H9 (cell line): ENCODE measurements at regions not wholly inside any gene's neighbourhood (a gene's known extent, or its start where the extent isn't known, plus 50 kb on each side); places are given as distances from the start of the nearest gene placed in this dataset.

Source experiments
- DNase-seq: peaks from one replicate; pipeline ENCODE4 v3.0.0-alpha.2; 2017
- H2AFZ ChIP-seq: one replicate; pipeline ENCODE4 v1.6.1; 2013; ENCODE audit warnings: mild to moderate bottlenecking, low read length, control low read depth, moderate library complexity
- H2AK5ac ChIP-seq: 2 replicates; pipeline ENCODE4 v1.6.1; 2013; ENCODE audit warnings: low read length, control low read depth, mixed read lengths; ENCODE audit not compliant: insufficient read length
- H2BK120ac ChIP-seq: one replicate; pipeline ENCODE4 v1.6.1; 2013; ENCODE audit warnings: low read depth, mild to moderate bottlenecking, low read length, control low read depth, inconsistent platforms; ENCODE audit not compliant: poor library complexity, severe bottlenecking
- H2BK12ac ChIP-seq: 2 replicates; pipeline ENCODE4 v1.6.1; 2013; ENCODE audit warnings: low read length, control low read depth, mixed read lengths, low read depth; ENCODE audit not compliant: insufficient read length
- H2BK15ac ChIP-seq: 2 replicates; pipeline ENCODE4 v1.6.1; 2013; ENCODE audit warnings: low read depth, low read length, control low read depth
- H2BK20ac ChIP-seq: one replicate; pipeline ENCODE4 v1.6.1; 2013; ENCODE audit warnings: low read depth, mild to moderate bottlenecking, low read length, control low read depth, inconsistent platforms; ENCODE audit not compliant: poor library complexity, severe bottlenecking
- H2BK5ac ChIP-seq: 2 replicates; pipeline ENCODE4 v1.6.1; 2013; ENCODE audit warnings: low read length, control low read depth, mixed read lengths; ENCODE audit not compliant: insufficient read length
- H3K14ac ChIP-seq: 2 replicates; pipeline ENCODE4 v1.6.1; 2013; ENCODE audit warnings: low read length, control low read depth; ENCODE audit not compliant: insufficient read depth
- H3K18ac ChIP-seq: 2 replicates; pipeline ENCODE4 v1.6.1; 2013; ENCODE audit warnings: low read depth, mild to moderate bottlenecking, mixed read lengths, low read length, control low read depth; ENCODE audit not compliant: insufficient read length
- H3K23ac ChIP-seq: 2 replicates; pipeline ENCODE4 v1.6.1; 2013; ENCODE audit warnings: low read length, control low read depth, mixed read lengths, low read depth; ENCODE audit not compliant: insufficient read length
- H3K23me2 ChIP-seq: 2 replicates; pipeline ENCODE4 v1.6.1; 2013; ENCODE audit warnings: low read depth, mild to moderate bottlenecking, mixed read lengths, low read length, control low read depth; ENCODE audit not compliant: insufficient read length, poor library complexity, severe bottlenecking
- H3K27ac ChIP-seq: 2 replicates; pipeline ENCODE4 v1.5.1; 2013; ENCODE audit warnings: low read length, control low read depth, mixed read lengths, low read depth; ENCODE audit not compliant: insufficient read length
- H3K27me3 ChIP-seq: 2 replicates; pipeline ENCODE4 v1.6.1; 2013; ENCODE audit warnings: low read length, control low read depth, inconsistent platforms; ENCODE audit not compliant: insufficient read depth
- H3K4ac ChIP-seq: 2 replicates; pipeline ENCODE4 v1.6.1; 2013; ENCODE audit warnings: low read depth, mild to moderate bottlenecking, control low read depth, inconsistent platforms, low read length, moderate library complexity
- H3K4me1 ChIP-seq: 2 replicates; pipeline ENCODE4 v1.6.1; 2013; ENCODE audit warnings: low read length, control low read depth, inconsistent platforms; ENCODE audit not compliant: insufficient read depth
- H3K4me2 ChIP-seq: 2 replicates; pipeline ENCODE4 v1.6.1; 2013; ENCODE audit warnings: low read length, control low read depth, mixed read lengths; ENCODE audit not compliant: insufficient read length, insufficient read depth
- H3K56ac ChIP-seq: 2 replicates; pipeline ENCODE4 v1.6.1; 2013; ENCODE audit warnings: low read depth, mild to moderate bottlenecking, mixed read lengths, low read length, control low read depth; ENCODE audit not compliant: insufficient read length
- H3K79me1 ChIP-seq: 2 replicates; pipeline ENCODE4 v1.6.1; 2013; ENCODE audit warnings: low read depth, mild to moderate bottlenecking, moderate library complexity, low read length, control low read depth, inconsistent platforms; ENCODE audit not compliant: insufficient read depth, poor library complexity, severe bottlenecking
- H3K79me2 ChIP-seq: 2 replicates; pipeline ENCODE4 v1.6.1; 2013; ENCODE audit warnings: low read length, control low read depth, inconsistent platforms; ENCODE audit not compliant: insufficient read depth
- H3K9ac ChIP-seq: 2 replicates; pipeline ENCODE4 v1.6.1; 2013; ENCODE audit warnings: low read length, control low read depth, mixed read lengths; ENCODE audit not compliant: insufficient read length; ENCODE audit errors: extremely low read depth
- H3K9me3 ChIP-seq: one replicate; pipeline ENCODE4 v1.6.1; 2013; ENCODE audit warnings: low read depth, low read length, inconsistent platforms; ENCODE audit not compliant: control insufficient read depth
- H3T11ph ChIP-seq: one replicate; pipeline ENCODE4 v1.6.1; 2013; ENCODE audit warnings: mild to moderate bottlenecking, low read length, control low read depth, inconsistent platforms
- H4K20me1 ChIP-seq: one replicate; pipeline ENCODE4 v1.6.1; 2013; ENCODE audit not compliant: control insufficient read depth, insufficient read length, insufficient read depth
- H4K5ac ChIP-seq: 2 replicates; pipeline ENCODE4 v1.6.1; 2013; ENCODE audit warnings: low read depth, mild to moderate bottlenecking, mixed read lengths, low read length, control low read depth; ENCODE audit not compliant: insufficient read length
- H4K8ac ChIP-seq: replicated peaks from 2 replicates; pipeline ENCODE4 v1.6.1; 2013; ENCODE audit warnings: low read length, control low read depth, mixed read lengths, low read depth; ENCODE audit not compliant: insufficient read length
- H4K91ac ChIP-seq: 2 replicates; pipeline ENCODE4 v1.6.1; 2013; ENCODE audit warnings: low read depth, mild to moderate bottlenecking, moderate library complexity, mixed read lengths, low read length, control low read depth; ENCODE audit not compliant: insufficient read length
- H3K27ac Mint-ChIP-seq, 3 experiments: 2 replicates in 2 of 3; 3 replicates in 1 of 3; pipeline ENCODE4 v1.8.0; 2020 to 2021; ENCODE audit warnings: mixed read lengths in 3 of 3, mild to moderate bottlenecking in 1 of 3, moderate library complexity in 1 of 3
- H3K27me3 Mint-ChIP-seq: 2 replicates; pipeline ENCODE4 v1.8.0; 2021; ENCODE audit warnings: low read depth, mild to moderate bottlenecking, moderate library complexity, mixed read lengths
- H3K36me3 Mint-ChIP-seq, 3 experiments: 2 replicates in 2 of 3; 3 replicates in 1 of 3; pipeline ENCODE4 v1.8.0; 2020 to 2021; ENCODE audit warnings: low read depth in 3 of 3, mixed read lengths in 3 of 3; ENCODE audit not compliant: insufficient read depth in 1 of 3
- H3K4me1 Mint-ChIP-seq, 2 experiments: 2 replicates each; pipeline ENCODE4 v1.8.0; 2020; ENCODE audit warnings: mixed read lengths in 2 of 2
- H3K4me3 Mint-ChIP-seq, 2 experiments: 2 replicates in 1 of 2; 3 replicates in 1 of 2; pipeline ENCODE4 v1.8.0; 2020 to 2021; ENCODE audit warnings: mild to moderate bottlenecking in 2 of 2, mixed read lengths in 2 of 2, moderate library complexity in 1 of 2
- H3K9me3 Mint-ChIP-seq, 2 experiments: 2 replicates in 1 of 2; 3 replicates in 1 of 2; pipeline ENCODE4 v1.8.0; 2020; ENCODE audit warnings: mild to moderate bottlenecking in 2 of 2, mixed read lengths in 2 of 2, moderate library complexity in 1 of 2
- WGBS: extraction: QIAGEN DNeasy Blood & Tissue Kit; methylation state at CpG from one replicate; pipeline ENCODE4 v1.1.7; 2013; ENCODE audit warnings: missing lambda C conversion rate, low lambda C conversion rate, mixed read lengths; ENCODE audit not compliant: insufficient read length; ENCODE audit errors: extremely low coverage; 5-methylcytosine and 5-hydroxymethylcytosine counted together
- TF ChIP-seq, protein P1 (sequence below): fragments of 200-600 bp; sonication (generic); conservative IDR thresholded peaks from 3 replicates; pipeline ENCODE4 v1.8.0; 2021; ENCODE audit warnings: antibody characterized with exemption, mild to moderate bottlenecking

DNA sequence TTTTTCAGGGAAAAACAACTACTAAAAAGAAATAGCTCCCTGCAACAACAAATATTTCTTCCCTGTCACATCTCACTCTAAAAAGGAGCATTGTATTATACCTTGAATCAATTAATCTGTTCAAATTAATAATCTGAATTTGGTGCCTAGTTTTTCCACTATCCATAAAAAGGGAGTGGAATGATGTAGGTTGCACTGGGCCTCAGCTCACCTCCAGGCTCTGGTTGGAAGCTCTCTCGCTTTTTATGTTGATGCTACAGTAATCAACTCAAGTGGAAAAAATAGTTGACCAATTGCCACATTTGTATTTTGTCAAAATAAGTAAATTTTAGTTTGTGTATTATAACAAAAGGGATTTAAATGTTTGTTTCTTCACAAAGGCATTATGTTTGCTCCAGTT is 126.1 kb downstream of the MAD2L1 start:
- Histone ChIP-seq H3T11ph (no peak overlapping the region), H4K8ac (no peak overlapping the region), H2BK12ac (no peak overlapping the region), H3K9ac (no peak overlapping the region), H3K18ac (no peak overlapping the region), H3K9me3 (no peaks in the 10 kb centered on the region), H3K4me2 (no peak overlapping the region), H3K23me2 (no peaks in the 10 kb centered on the region), H4K5ac (no peak overlapping the region), H3K4ac (no peak overlapping the region), H3K4me1 (no peaks in the 10 kb centered on the region), H2AFZ (no peak overlapping the region), H3K27ac (no peak overlapping the region), H3K79me1 (no peaks in the 10 kb centered on the region), H3K23ac (no peak overlapping the region), H3K56ac (no peak overlapping the region), H3K79me2 (no peaks in the 10 kb centered on the region), H2BK120ac (no peak overlapping the region), H2BK5ac (no peak overlapping the region), H4K20me1 (no peaks in the 10 kb centered on the region), H3K27me3 (no peaks in the 10 kb centered on the region), H2AK5ac (no peak overlapping the region), H4K91ac (no peak overlapping the region), H2BK20ac (no peak overlapping the region), H3K14ac (no peak overlapping the region), H2BK15ac (no peak overlapping the region)
- WGBS, result no CpG with 5 or more reads among the region's 1 CpG
- DNase-seq, result no peak
- Mint-ChIP-seq H3K9me3 (no peaks in the 10 kb centered on the region), H3K36me3 (no peaks in the 10 kb centered on the region), H3K27me3 (no peaks in the 10 kb centered on the region; the same call in 1 of the 2 replicates), H3K27ac (no peak overlapping the region), H3K4me3 (no peak overlapping the region), H3K4me1 (no peaks in the 10 kb centered on the region)
- TF ChIP-seq, protein P1, sequence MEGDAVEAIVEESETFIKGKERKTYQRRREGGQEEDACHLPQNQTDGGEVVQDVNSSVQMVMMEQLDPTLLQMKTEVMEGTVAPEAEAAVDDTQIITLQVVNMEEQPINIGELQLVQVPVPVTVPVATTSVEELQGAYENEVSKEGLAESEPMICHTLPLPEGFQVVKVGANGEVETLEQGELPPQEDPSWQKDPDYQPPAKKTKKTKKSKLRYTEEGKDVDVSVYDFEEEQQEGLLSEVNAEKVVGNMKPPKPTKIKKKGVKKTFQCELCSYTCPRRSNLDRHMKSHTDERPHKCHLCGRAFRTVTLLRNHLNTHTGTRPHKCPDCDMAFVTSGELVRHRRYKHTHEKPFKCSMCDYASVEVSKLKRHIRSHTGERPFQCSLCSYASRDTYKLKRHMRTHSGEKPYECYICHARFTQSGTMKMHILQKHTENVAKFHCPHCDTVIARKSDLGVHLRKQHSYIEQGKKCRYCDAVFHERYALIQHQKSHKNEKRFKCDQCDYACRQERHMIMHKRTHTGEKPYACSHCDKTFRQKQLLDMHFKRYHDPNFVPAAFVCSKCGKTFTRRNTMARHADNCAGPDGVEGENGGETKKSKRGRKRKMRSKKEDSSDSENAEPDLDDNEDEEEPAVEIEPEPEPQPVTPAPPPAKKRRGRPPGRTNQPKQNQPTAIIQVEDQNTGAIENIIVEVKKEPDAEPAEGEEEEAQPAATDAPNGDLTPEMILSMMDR, result no peak
